Vagina (tissue), 2 donors: ENCODE measurements at regions not wholly inside any gene's neighbourhood (a gene's known extent, or its start where the extent isn't known, plus 50 kb on each side); places are given as distances from the start of the nearest gene placed in this dataset.

Experiments used
- CTCF ChIP-seq, 3 experiments: fragments of 450-650 bp in 2 of 3; fragments of 200-600 bp in 1 of 3; sonication (generic) in 1 of 3; IDR thresholded peaks; one replicate each; pipeline ENCODE4 v1.5.1; 2017 to 2019; ENCODE audit warnings: antibody characterized with exemption in 3 of 3, mild to moderate bottlenecking in 2 of 3, moderate library complexity in 2 of 3
- POLR2A ChIP-seq, 2 donors: fragments of 450-650 bp; IDR thresholded peaks; one replicate each; pipeline ENCODE4 v1.6.1; 2017; ENCODE audit warnings: antibody characterized with exemption in 2 of 2, mild to moderate bottlenecking in 2 of 2, moderate library complexity in 2 of 2

GRCh38 chr5:148953711-148954110 lies 109.2 kb downstream of the SH3TC2 start:
- TF ChIP-seq POLR2A (IDR thresholded peaks at IDR 0.05) (no peak), CTCF (IDR thresholded peaks at IDR 0.05) (no peak)
